K562 (cell line): ENCODE measurements at regions not wholly inside any gene's neighbourhood (a gene's known extent, or its start where the extent isn't known, plus 50 kb on each side); places are given as distances from the start of the nearest gene placed in this dataset.

Experiments
- COPS2 ChIP-seq: fragments of 450-650 bp; conservative IDR thresholded peaks from 2 replicates; pipeline ENCODE4 v1.6.1; 2016; ENCODE audit warnings: mild to moderate bottlenecking, moderate library complexity
- ETV1 ChIP-seq: fragments of 450-650 bp; conservative IDR thresholded peaks from 2 replicates; pipeline ENCODE4 v1.6.1; 2016; ENCODE audit warnings: missing genetic modification characterization, control low read depth, low read depth, missing compliant biosample characterization
- STAT5A ChIP-seq: IDR thresholded peaks from 2 replicates; pipeline ENCODE4 v1.6.1; 2012; ENCODE audit warnings: low read length, inconsistent platforms, borderline replicate concordance
- TAF1 ChIP-seq: IDR thresholded peaks from 2 replicates; pipeline ENCODE4 v1.6.1; 2011; ENCODE audit warnings: mild to moderate bottlenecking, low read length, moderate library complexity; ENCODE audit not compliant: insufficient read depth, control insufficient read depth, severe bottlenecking; ENCODE audit errors: extremely low read depth
- ZNF398 ChIP-seq: fragments of 250-450 bp; sonication (Bioruptor Pico); IDR thresholded peaks from 2 replicates; pipeline ENCODE4 v1.8.0; 2021; ENCODE audit warnings: moderate library complexity, mild to moderate bottlenecking, inconsistent platforms
- ZNF644 ChIP-seq: fragments of 200-800 bp; sonication (Bioruptor generic); IDR thresholded peaks from 2 replicates; pipeline ENCODE4 v1.6.1; 2016; ENCODE audit warnings: low read depth, missing genetic modification characterization, missing compliant biosample characterization
- TF ChIP-seq, protein P1 (sequence below): IDR thresholded peaks from 2 replicates; pipeline ENCODE4 v1.6.1; 2011; ENCODE audit warnings: borderline replicate concordance, low read depth, mild to moderate bottlenecking, moderate library complexity, low read length; ENCODE audit not compliant: insufficient read depth, poor library complexity, severe bottlenecking

DNA sequence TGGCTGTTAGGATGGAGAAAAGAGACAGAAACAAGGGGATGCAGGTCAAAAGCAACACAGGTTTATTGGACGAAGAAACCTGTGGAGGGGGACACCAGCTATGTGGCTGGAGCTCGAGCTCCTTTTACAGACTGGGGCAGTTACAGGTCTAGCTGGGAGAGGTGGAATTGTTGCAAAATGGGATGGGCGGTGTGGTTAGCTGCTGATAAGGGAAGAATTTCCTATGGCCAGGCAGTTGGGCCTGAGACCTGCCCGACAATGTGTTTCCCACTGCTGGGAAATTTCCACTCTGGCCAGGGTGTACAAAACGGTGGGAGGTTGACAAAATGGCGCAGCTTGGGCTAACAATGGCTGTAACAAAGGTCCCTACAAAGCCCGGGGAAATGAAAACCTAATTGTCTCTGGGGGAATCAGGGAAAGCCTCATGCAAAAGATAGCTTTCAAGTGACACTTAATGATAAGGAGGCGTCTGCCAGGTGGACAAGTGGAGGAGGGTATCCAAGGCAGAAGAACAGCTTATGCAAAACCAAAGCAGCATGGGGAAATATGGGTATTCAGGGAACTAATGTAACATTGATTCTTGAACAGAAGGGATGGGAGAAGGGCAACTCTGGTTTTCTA is 137.4 kb upstream of the SGO1 start (continued):
- no peak for TF ChIP-seq COPS2
- TF ChIP-seq ZNF644 (tag): peak; percentile 99
- TF ChIP-seq STAT5A: peak; percentile 12; the same call in 1 of the 2 replicates
- TF ChIP-seq, protein P1, sequence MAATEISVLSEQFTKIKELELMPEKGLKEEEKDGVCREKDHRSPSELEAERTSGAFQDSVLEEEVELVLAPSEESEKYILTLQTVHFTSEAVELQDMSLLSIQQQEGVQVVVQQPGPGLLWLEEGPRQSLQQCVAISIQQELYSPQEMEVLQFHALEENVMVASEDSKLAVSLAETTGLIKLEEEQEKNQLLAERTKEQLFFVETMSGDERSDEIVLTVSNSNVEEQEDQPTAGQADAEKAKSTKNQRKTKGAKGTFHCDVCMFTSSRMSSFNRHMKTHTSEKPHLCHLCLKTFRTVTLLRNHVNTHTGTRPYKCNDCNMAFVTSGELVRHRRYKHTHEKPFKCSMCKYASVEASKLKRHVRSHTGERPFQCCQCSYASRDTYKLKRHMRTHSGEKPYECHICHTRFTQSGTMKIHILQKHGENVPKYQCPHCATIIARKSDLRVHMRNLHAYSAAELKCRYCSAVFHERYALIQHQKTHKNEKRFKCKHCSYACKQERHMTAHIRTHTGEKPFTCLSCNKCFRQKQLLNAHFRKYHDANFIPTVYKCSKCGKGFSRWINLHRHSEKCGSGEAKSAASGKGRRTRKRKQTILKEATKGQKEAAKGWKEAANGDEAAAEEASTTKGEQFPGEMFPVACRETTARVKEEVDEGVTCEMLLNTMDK: no peak
- peak; percentile 68 for TF ChIP-seq ETV1 (tag)
- TF ChIP-seq TAF1: no peak
- TF ChIP-seq ZNF398 (CRISPR knock-in tag): peak; percentile 92
- TF ChIP-seq, all 486 proteins: peak for 204
